ENCODE measurements at regions not wholly inside any gene's neighbourhood (a gene's known extent, or its start where the extent isn't known, plus 50 kb on each side); places are given as distances from the start of the nearest gene placed in this dataset.

DNA sequence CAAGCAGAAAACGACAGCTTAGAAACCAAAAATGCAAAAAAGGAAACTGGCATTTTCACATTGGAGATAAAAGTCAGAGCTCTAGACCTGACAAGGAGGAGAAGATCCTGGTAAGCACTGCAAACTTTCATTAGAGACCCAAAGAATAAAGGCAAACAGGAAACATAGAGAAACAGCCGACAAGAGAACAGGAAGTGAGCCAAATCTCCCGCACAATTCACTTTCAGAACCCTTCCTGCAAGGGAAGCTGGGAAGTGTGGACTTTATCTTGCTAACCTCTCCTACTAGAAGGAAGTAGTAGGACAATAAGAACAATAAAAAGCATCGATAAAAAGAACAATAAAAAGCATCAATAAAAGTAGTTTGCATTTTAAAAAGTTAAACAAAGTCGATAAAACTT, 417.8 kb upstream of the SPHKAP start:
- Histone ChIP-seq H3K9me3 (ENCODE audit: low read length) (peaks cover 88% of the 10 kb centered on the region), H3K4me2 (ENCODE audit: low read depth, low read length) (0 out of 2 replicates have a peak overlapping the region, but pooled peaks have one; percentile 2), H3K9ac (ENCODE audit: insufficient read depth, low read depth, low read length) (no peak overlapping the region), H3K36me3 (replicated peaks in 1 of 2; ENCODE audit: control insufficient read depth in 1 of 2, insufficient read depth in 2 of 2, low read length in 2 of 2) (no peaks in the 10 kb centered on the region), H2AFZ (ENCODE audit: low read length) (peak overlapping the region; percentile 1), H4K20me1 (ENCODE audit: insufficient read depth, low read length) (no peaks in the 10 kb centered on the region), H3K27me3 (ENCODE audit: control insufficient read depth in 1 of 2, insufficient read depth in 2 of 2, low read length in 2 of 2) (no peaks in the 10 kb centered on the region), H3K79me2 (ENCODE audit: insufficient read depth, low read length) (no peaks in the 10 kb centered on the region), H3K27ac (ENCODE audit: extremely low read length, insufficient read depth, low read length) (no peak overlapping the region), H3K4me1 (ENCODE audit: insufficient read depth, low read length) (no peaks in the 10 kb centered on the region), H3K4me3 (replicated peaks in 1 of 3; ENCODE audit: insufficient read depth in 1 of 3, low read depth in 2 of 3, low read length in 3 of 3) (no peak overlapping the region)
- no peak for TF ChIP-seq FOXJ3 (CRISPR knock-in tag; IDR thresholded peaks at IDR 0.05; ENCODE audit: borderline replicate concordance)
- no peak for TF ChIP-seq CSRNP2 (CRISPR knock-in tag; conservative IDR thresholded peaks at IDR 0.05; ENCODE audit: low read depth)
- TF ChIP-seq, protein P1, sequence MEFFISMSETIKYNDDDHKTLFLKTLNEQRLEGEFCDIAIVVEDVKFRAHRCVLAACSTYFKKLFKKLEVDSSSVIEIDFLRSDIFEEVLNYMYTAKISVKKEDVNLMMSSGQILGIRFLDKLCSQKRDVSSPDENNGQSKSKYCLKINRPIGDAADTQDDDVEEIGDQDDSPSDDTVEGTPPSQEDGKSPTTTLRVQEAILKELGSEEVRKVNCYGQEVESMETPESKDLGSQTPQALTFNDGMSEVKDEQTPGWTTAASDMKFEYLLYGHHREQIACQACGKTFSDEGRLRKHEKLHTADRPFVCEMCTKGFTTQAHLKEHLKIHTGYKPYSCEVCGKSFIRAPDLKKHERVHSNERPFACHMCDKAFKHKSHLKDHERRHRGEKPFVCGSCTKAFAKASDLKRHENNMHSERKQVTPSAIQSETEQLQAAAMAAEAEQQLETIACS (CRISPR knock-in tag; IDR thresholded peaks at IDR 0.05) = no peak
- TF ChIP-seq POLR2AphosphoS2 (IDR thresholded peaks at IDR 0.05; ENCODE audit: low read depth, low read length) = no peak
- TF ChIP-seq E2F5 (CRISPR knock-in tag; conservative IDR thresholded peaks at IDR 0.05) = no peak
- FAIRE-seq (no peak), ATAC-seq (no peak), DNase-seq (ENCODE audit: low spot score) (no peak)
- in situ Hi-C loops (cut with HindIII; ENCODE audit: extremely low pct_ligation_motif_present, low pct_unique_long_range_greater_than_20kb) = no loop called here
- POLR2A ChIA-PET = no interaction called here
- CTCF ChIA-PET (ENCODE audit: low intra/inter-chr PET ratio, low total read pairs) = no interaction called here
- BruUV-seq (replicated peaks) = no TSS peak
- 2% methylated on average over 5 of the region's 5 CpGs for WGBS (ENCODE audit: low lambda C conversion rate)
- intact Hi-C loops (cut with micrococcal nuclease; ENCODE audit: unreplicated experiment) = no loop called here

All from HepG2 (cell line).